ENCODE measurements at regions not wholly inside any gene's neighbourhood (a gene's known extent, or its start where the extent isn't known, plus 50 kb on each side); places are given as distances from the start of the nearest gene placed in this dataset.

GRCh38 chr5:68554571-68555279 is 339.2 kb downstream of the PIK3R1 start (continued):
- TF ChIP-seq PRDM10 (IDR thresholded peaks at IDR 0.05; ENCODE audit: partially characterized antibody) (no peak), NR4A1 (CRISPR knock-in tag; IDR thresholded peaks at IDR 0.05) (no peak), NR4A1 (tag; IDR thresholded peaks at IDR 0.05) (no peak), L3MBTL2 (IDR thresholded peaks at IDR 0.05) (no peak), SMARCE1 (IDR thresholded peaks at IDR 0.05) (peak; percentile 73; the same call in 1 of the 2 replicates), TCF7L2 (IDR thresholded peaks at IDR 0.05; ENCODE audit: low read depth, low read length) (no peak), RAD21 (CRISPR knock-in tag; conservative IDR thresholded peaks at IDR 0.05 in 1 of 2, IDR thresholded peaks at IDR 0.05 in 1 of 2) (no peak), ZBED1 (IDR thresholded peaks at IDR 0.05) (no peak), EP400 (IDR thresholded peaks at IDR 0.05) (no peak), PKNOX1 (IDR thresholded peaks at IDR 0.05) (peak; percentile 38; the same call in 1 of the 2 replicates), ZNF232 (CRISPR knock-in tag; IDR thresholded peaks at IDR 0.05) (no peak), ZNF707 (CRISPR knock-in tag; conservative IDR thresholded peaks at IDR 0.05) (no peak), NR2C2 (CRISPR knock-in tag; IDR thresholded peaks at IDR 0.05) (no peak), NR2C2 (tag; IDR thresholded peaks at IDR 0.05) (no peak), POLR2AphosphoS2 (IDR thresholded peaks at IDR 0.05; ENCODE audit: low read length) (no peak), ARID1B (IDR thresholded peaks at IDR 0.05) (peak; percentile 72), SNRNP70 (optimal IDR thresholded peaks at IDR 0.05; ENCODE audit: low read depth, low read length) (no peak), CBFA2T3 (IDR thresholded peaks at IDR 0.05) (peak; percentile 79), NFE2 (IDR thresholded peaks at IDR 0.05; ENCODE audit: low read depth) (peak; percentile 93), DMBX1 (CRISPR knock-in tag; IDR thresholded peaks at IDR 0.05; ENCODE audit: borderline replicate concordance) (no peak), SRF (CRISPR knock-in tag; IDR thresholded peaks at IDR 0.05) (no peak), HSF4 (CRISPR knock-in tag; IDR thresholded peaks at IDR 0.05; ENCODE audit: borderline replicate concordance) (no peak), ZNF282 (CRISPR knock-in tag; IDR thresholded peaks at IDR 0.05) (no peak), TCF15 (CRISPR knock-in tag; IDR thresholded peaks at IDR 0.05) (no peak), ZFP91 (CRISPR knock-in tag; IDR thresholded peaks at IDR 0.05) (no peak)

Data from K562 (cell line).